ENCODE measurements at regions not wholly inside any gene's neighbourhood (a gene's known extent, or its start where the extent isn't known, plus 50 kb on each side); places are given as distances from the start of the nearest gene placed in this dataset.

GRCh38 chr2:38217401-38218188, 141.6 kb upstream of the CYP1B1 start:
- Mint-ChIP-seq H3K27me3 (peaks cover 16 to 21% (median 17%) of the 10 kb centered on the region in 5 donors), H3K27ac (no peak overlapping the region), H3K4me1 (peaks cover 5 to 15% (median 11%) of the 10 kb centered on the region in 7 donors), H3K4me3 (no peak overlapping the region), H3K36me3 (peaks cover 0 to 3% (median 0%) of the 10 kb centered on the region in 5 donors), H3K9me3 (peaks cover 0 to 16% (median 8%) of the 10 kb centered on the region in 11 donors)
- intact Hi-C loops (cut with micrococcal nuclease), result no loop called here
- no peaks in the 10 kb centered on the region for H3K27me3 ChIP-seq (ENCODE audit: control insufficient read depth in 2 of 2, insufficient read depth in 2 of 2, low read length in 2 of 2)
- ATAC-seq (no peak), DNase-seq (no peak)
- H3K36me3 ChIP-seq (ENCODE audit: control insufficient read depth in 2 of 3, insufficient read depth in 3 of 3, low read length in 3 of 3), result no peaks in the 10 kb centered on the region
- peaks cover 0 to 4% of the 10 kb centered on the region in 2 donors for H3K4me1 ChIP-seq (ENCODE audit: control insufficient read depth in 2 of 2, insufficient read depth in 2 of 2, low read length in 2 of 2)
- ChIA-PET POLR2A (no interaction called here), CTCF (no interaction called here)
- no peak overlapping the region for H3K4me3 ChIP-seq (ENCODE audit: low read length)
- no peaks in the 10 kb centered on the region for H3K9me3 ChIP-seq (ENCODE audit: control insufficient read depth in 2 of 3, low read length in 3 of 3)
- H3K27ac ChIP-seq (ENCODE audit: low read depth, low read length), result no peak overlapping the region

- peaks cover 0 to 4% of the 10 kb centered on the region in 2 donors for H3K4me1 ChIP-seq (ENCODE audit: control insufficient read depth in 2 of 2, insufficient read depth in 2 of 2, low read length in 2 of 2)
- H3K9me3 ChIP-seq (ENCODE audit: control insufficient read depth in 2 of 3, low read length in 3 of 3), result no peaks in the 10 kb centered on the region
- no peak for ATAC-seq
- no peaks in the 10 kb centered on the region for H3K36me3 ChIP-seq (ENCODE audit: control insufficient read depth in 2 of 3, insufficient read depth in 3 of 3, low read length in 3 of 3)
- H3K27ac ChIP-seq (ENCODE audit: low read depth, low read length), result no peak overlapping the region
- H3K27me3 Mint-ChIP-seq, result peaks cover 16 to 21% (median 16%) of the 10 kb centered on the region in 5 donors
- no peak overlapping the region for H3K27ac Mint-ChIP-seq
- H3K4me1 Mint-ChIP-seq, result peaks cover 5 to 15% (median 11%) of the 10 kb centered on the region in 7 donors
- intact Hi-C loops (cut with micrococcal nuclease), result no loop called here
- peaks cover 0 to 3% (median 0%) of the 10 kb centered on the region in 5 donors for H3K36me3 Mint-ChIP-seq
- peak in 1 of 9 donors; percentile 6 for DNase-seq
- POLR2A ChIA-PET, result no interaction called here
- no peak overlapping the region for H3K4me3 ChIP-seq (ENCODE audit: low read length)
- H3K27me3 ChIP-seq (ENCODE audit: control insufficient read depth in 2 of 2, insufficient read depth in 2 of 2, low read length in 2 of 2), result no peaks in the 10 kb centered on the region
- no peak overlapping the region for H3K4me3 Mint-ChIP-seq
- H3K9me3 Mint-ChIP-seq, result peaks cover 0 to 15% (median 9%) of the 10 kb centered on the region in 11 donors
- CTCF ChIA-PET, result no interaction called here
These were observed 140.9 kb upstream of the CYP1B1 start for GRCh38 chr2:38216886-38217285.

- POLR2A ChIA-PET, result interaction anchor here (0.5 kb wide), 1 partner anchor 106 kb away, joined by 4 read pairs; no protein-coding TSS in a partner anchor
- no peak overlapping the region for H3K27ac Mint-ChIP-seq
- ATAC-seq (no peak), DNase-seq (no peak)
- no peak overlapping the region for H3K4me3 ChIP-seq (ENCODE audit: low read length)
- H3K4me3 Mint-ChIP-seq, result no peak overlapping the region
- peaks cover 16 to 23% (median 17%) of the 10 kb centered on the region in 5 donors for H3K27me3 Mint-ChIP-seq
- intact Hi-C loops (cut with micrococcal nuclease), result no loop called here
- CTCF ChIA-PET, result no interaction called here
- H3K4me1 Mint-ChIP-seq, result peaks cover 5 to 15% (median 11%) of the 10 kb centered on the region in 7 donors
- H3K9me3 ChIP-seq (ENCODE audit: control insufficient read depth in 2 of 3, low read length in 3 of 3), result no peaks in the 10 kb centered on the region
- no peaks in the 10 kb centered on the region for H3K27me3 ChIP-seq (ENCODE audit: control insufficient read depth in 2 of 2, insufficient read depth in 2 of 2, low read length in 2 of 2)
- no peaks in the 10 kb centered on the region for H3K36me3 ChIP-seq (ENCODE audit: control insufficient read depth in 2 of 3, insufficient read depth in 3 of 3, low read length in 3 of 3)
- H3K9me3 Mint-ChIP-seq, result peaks cover 0 to 18% (median 10%) of the 10 kb centered on the region in 11 donors
- peaks cover 0 to 4% of the 10 kb centered on the region in 2 donors for H3K4me1 ChIP-seq (ENCODE audit: control insufficient read depth in 2 of 2, insufficient read depth in 2 of 2, low read length in 2 of 2)
- no peak overlapping the region for H3K27ac ChIP-seq (ENCODE audit: low read depth, low read length)
- H3K36me3 Mint-ChIP-seq, result peaks cover 0 to 5% (median 0%) of the 10 kb centered on the region in 5 donors
These were observed 140.0 kb upstream of the CYP1B1 start for GRCh38 chr2:38215993-38216392.

GRCh38 chr2:38215522-38215921, 139.6 kb upstream of the CYP1B1 start:
- H3K9me3 ChIP-seq (ENCODE audit: control insufficient read depth in 2 of 3, low read length in 3 of 3), result no peaks in the 10 kb centered on the region
- Mint-ChIP-seq H3K9me3 (peaks cover 0 to 18% (median 10%) of the 10 kb centered on the region in 11 donors), H3K27ac (peak overlapping the region in 1 of 9 donors; percentile 93), H3K4me3 (no peak overlapping the region), H3K4me1 (peaks cover 5 to 15% (median 11%) of the 10 kb centered on the region in 7 donors), H3K36me3 (peaks cover 0 to 5% (median 0%) of the 10 kb centered on the region in 5 donors), H3K27me3 (peaks cover 16 to 23% (median 17%) of the 10 kb centered on the region in 5 donors)
- ChIA-PET CTCF (no interaction called here), POLR2A (interaction anchor here (0.5 kb wide), 1 partner anchor 107 kb away, joined by 4 read pairs; no protein-coding TSS in a partner anchor)
- no peak overlapping the region for H3K4me3 ChIP-seq (ENCODE audit: low read length)
- no peaks in the 10 kb centered on the region for H3K36me3 ChIP-seq (ENCODE audit: control insufficient read depth in 2 of 3, insufficient read depth in 3 of 3, low read length in 3 of 3)
- peaks cover 0 to 4% of the 10 kb centered on the region in 2 donors for H3K4me1 ChIP-seq (ENCODE audit: control insufficient read depth in 2 of 2, insufficient read depth in 2 of 2, low read length in 2 of 2)
- H3K27ac ChIP-seq (ENCODE audit: low read depth, low read length), result no peak overlapping the region
- no peaks in the 10 kb centered on the region for H3K27me3 ChIP-seq (ENCODE audit: control insufficient read depth in 2 of 2, insufficient read depth in 2 of 2, low read length in 2 of 2)
- intact Hi-C loops (cut with micrococcal nuclease), result no loop called here
- DNase-seq, result no peak
- no peak for ATAC-seq

- H3K27me3 ChIP-seq (ENCODE audit: control insufficient read depth in 2 of 2, insufficient read depth in 2 of 2, low read length in 2 of 2), result no peaks in the 10 kb centered on the region
- DNase-seq (peak in 1 of 9 donors; percentile 6), ATAC-seq (peak; percentile 54)
- POLR2A ChIA-PET, result no interaction called here
- H3K4me3 Mint-ChIP-seq, result no peak overlapping the region
- CTCF ChIA-PET, result no interaction called here
- intact Hi-C loops (cut with micrococcal nuclease), result no loop called here
- H3K36me3 ChIP-seq (ENCODE audit: control insufficient read depth in 2 of 3, insufficient read depth in 3 of 3, low read length in 3 of 3), result no peaks in the 10 kb centered on the region
- H3K4me1 Mint-ChIP-seq, result peaks cover 5 to 15% (median 11%) of the 10 kb centered on the region in 7 donors
- H3K4me3 ChIP-seq (ENCODE audit: low read length), result no peak overlapping the region
- H3K27ac ChIP-seq (ENCODE audit: low read depth, low read length), result no peak overlapping the region
- H3K27ac Mint-ChIP-seq, result peak overlapping the region in 3 of 9 donors; percentile 10 to 93 (median 28)
- H3K4me1 ChIP-seq (ENCODE audit: control insufficient read depth in 2 of 2, insufficient read depth in 2 of 2, low read length in 2 of 2), result peaks cover 0 to 4% of the 10 kb centered on the region in 2 donors
- H3K9me3 ChIP-seq (ENCODE audit: control insufficient read depth in 2 of 3, low read length in 3 of 3), result no peaks in the 10 kb centered on the region
- peaks cover 0 to 5% (median 0%) of the 10 kb centered on the region in 5 donors for H3K36me3 Mint-ChIP-seq
- H3K27me3 Mint-ChIP-seq, result peaks cover 10 to 22% (median 13%) of the 10 kb centered on the region in 5 donors
- peaks cover 0 to 13% (median 5%) of the 10 kb centered on the region in 11 donors for H3K9me3 Mint-ChIP-seq
These were observed 138.3 kb upstream of the CYP1B1 start for GRCh38 chr2:38214209-38214717.

GRCh38 chr2:38213619-38214167, 137.7 kb upstream of the CYP1B1 start:
- no peaks in the 10 kb centered on the region for H3K27me3 ChIP-seq (ENCODE audit: control insufficient read depth in 2 of 2, insufficient read depth in 2 of 2, low read length in 2 of 2)
- ChIA-PET POLR2A (no interaction called here), CTCF (no interaction called here)
- Mint-ChIP-seq H3K36me3 (peaks cover 0 to 5% (median 0%) of the 10 kb centered on the region in 5 donors), H3K4me1 (peaks cover 5 to 15% (median 11%) of the 10 kb centered on the region in 7 donors), H3K27ac (peak overlapping the region in 6 of 9 donors; percentile 27 to 93 (median 47)), H3K9me3 (peaks cover 0 to 13% (median 3%) of the 10 kb centered on the region in 11 donors), H3K27me3 (peaks cover 5 to 21% (median 10%) of the 10 kb centered on the region in 5 donors), H3K4me3 (peak overlapping the region in 5 of 10 donors; percentile 0 to 75 (median 18))
- peak in 4 of 9 donors; percentile 1 to 17 (median 9) for DNase-seq
- H3K9me3 ChIP-seq (ENCODE audit: control insufficient read depth in 2 of 3, low read length in 3 of 3), result no peaks in the 10 kb centered on the region
- H3K36me3 ChIP-seq (ENCODE audit: control insufficient read depth in 2 of 3, insufficient read depth in 3 of 3, low read length in 3 of 3), result no peaks in the 10 kb centered on the region
- H3K27ac ChIP-seq (ENCODE audit: low read depth, low read length), result no peak overlapping the region
- no peak for ATAC-seq
- intact Hi-C loops (cut with micrococcal nuclease), result no loop called here
- H3K4me3 ChIP-seq (ENCODE audit: low read length), result no peak overlapping the region
- H3K4me1 ChIP-seq (ENCODE audit: control insufficient read depth in 2 of 2, insufficient read depth in 2 of 2, low read length in 2 of 2), result peaks cover 0 to 4% of the 10 kb centered on the region in 2 donors

Data from naive thymus-derived CD4-positive, alpha-beta T cell (primary cell).